ENCODE measurements at regions not wholly inside any gene's neighbourhood (a gene's known extent, or its start where the extent isn't known, plus 50 kb on each side); places are given as distances from the start of the nearest gene placed in this dataset.

- TF ChIP-seq CTCF (IDR thresholded peaks at IDR 0.05) (no peak), MLX (CRISPR knock-in tag; IDR thresholded peaks at IDR 0.05) (no peak), JUN (CRISPR knock-in tag; IDR thresholded peaks at IDR 0.05) (no peak), ETV6 (CRISPR knock-in tag; IDR thresholded peaks at IDR 0.05) (no peak), PRDM15 (CRISPR knock-in tag; IDR thresholded peaks at IDR 0.05) (no peak)
Observed at GRCh38 chr5:8730194-8730593, 815.7 kb downstream of the SEMA5A start.
